PC-3 (cell line): ENCODE measurements at regions not wholly inside any gene's neighbourhood (a gene's known extent, or its start where the extent isn't known, plus 50 kb on each side); places are given as distances from the start of the nearest gene placed in this dataset.

ENCODE experiments used
- EZH2 ChIP-seq: fragments of 300-600 bp; sonication (generic); IDR thresholded peaks from one replicate; pipeline ENCODE4 v1.6.1; 2017; ENCODE audit warnings: antibody characterized with exemption, mild to moderate bottlenecking, low read length; ENCODE audit not compliant: unreplicated experiment
- TF ChIP-seq, protein P1 (sequence below): fragments of 300-600 bp; sonication (generic); conservative IDR thresholded peaks from 2 replicates; pipeline ENCODE4 v1.5.1; 2017; ENCODE audit warnings: antibody characterized with exemption, low read depth, mild to moderate bottlenecking, low read length

- TF ChIP-seq, protein P1, sequence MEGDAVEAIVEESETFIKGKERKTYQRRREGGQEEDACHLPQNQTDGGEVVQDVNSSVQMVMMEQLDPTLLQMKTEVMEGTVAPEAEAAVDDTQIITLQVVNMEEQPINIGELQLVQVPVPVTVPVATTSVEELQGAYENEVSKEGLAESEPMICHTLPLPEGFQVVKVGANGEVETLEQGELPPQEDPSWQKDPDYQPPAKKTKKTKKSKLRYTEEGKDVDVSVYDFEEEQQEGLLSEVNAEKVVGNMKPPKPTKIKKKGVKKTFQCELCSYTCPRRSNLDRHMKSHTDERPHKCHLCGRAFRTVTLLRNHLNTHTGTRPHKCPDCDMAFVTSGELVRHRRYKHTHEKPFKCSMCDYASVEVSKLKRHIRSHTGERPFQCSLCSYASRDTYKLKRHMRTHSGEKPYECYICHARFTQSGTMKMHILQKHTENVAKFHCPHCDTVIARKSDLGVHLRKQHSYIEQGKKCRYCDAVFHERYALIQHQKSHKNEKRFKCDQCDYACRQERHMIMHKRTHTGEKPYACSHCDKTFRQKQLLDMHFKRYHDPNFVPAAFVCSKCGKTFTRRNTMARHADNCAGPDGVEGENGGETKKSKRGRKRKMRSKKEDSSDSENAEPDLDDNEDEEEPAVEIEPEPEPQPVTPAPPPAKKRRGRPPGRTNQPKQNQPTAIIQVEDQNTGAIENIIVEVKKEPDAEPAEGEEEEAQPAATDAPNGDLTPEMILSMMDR = no peak
- TF ChIP-seq EZH2 = no peak
These were observed 68.8 kb downstream of the RTL6 start for GRCh38 chr22:44428941-44429830.
